ENCODE measurements at regions not wholly inside any gene's neighbourhood (a gene's known extent, or its start where the extent isn't known, plus 50 kb on each side); places are given as distances from the start of the nearest gene placed in this dataset.

DNA sequence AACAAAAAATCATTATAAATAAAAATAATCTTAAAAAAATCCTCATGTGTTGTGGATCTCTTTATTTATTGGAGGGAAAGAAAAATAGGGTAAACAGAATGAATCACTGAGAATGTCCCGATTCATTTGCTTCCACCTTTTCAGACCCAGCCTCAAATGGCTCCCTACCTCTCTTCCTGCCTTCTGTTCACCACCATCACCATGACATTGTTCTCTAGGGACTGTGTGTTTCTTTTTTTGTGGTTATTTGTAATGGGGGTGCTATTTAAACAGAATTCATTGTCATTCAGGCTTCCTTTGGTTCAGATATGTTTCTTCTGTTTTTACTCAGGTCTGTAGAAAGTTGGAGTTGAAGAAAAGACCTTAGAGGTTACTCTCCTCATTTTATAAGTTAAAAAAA lies 198.2 kb downstream of the KIF4B start:
- TF ChIP-seq, protein P1, sequence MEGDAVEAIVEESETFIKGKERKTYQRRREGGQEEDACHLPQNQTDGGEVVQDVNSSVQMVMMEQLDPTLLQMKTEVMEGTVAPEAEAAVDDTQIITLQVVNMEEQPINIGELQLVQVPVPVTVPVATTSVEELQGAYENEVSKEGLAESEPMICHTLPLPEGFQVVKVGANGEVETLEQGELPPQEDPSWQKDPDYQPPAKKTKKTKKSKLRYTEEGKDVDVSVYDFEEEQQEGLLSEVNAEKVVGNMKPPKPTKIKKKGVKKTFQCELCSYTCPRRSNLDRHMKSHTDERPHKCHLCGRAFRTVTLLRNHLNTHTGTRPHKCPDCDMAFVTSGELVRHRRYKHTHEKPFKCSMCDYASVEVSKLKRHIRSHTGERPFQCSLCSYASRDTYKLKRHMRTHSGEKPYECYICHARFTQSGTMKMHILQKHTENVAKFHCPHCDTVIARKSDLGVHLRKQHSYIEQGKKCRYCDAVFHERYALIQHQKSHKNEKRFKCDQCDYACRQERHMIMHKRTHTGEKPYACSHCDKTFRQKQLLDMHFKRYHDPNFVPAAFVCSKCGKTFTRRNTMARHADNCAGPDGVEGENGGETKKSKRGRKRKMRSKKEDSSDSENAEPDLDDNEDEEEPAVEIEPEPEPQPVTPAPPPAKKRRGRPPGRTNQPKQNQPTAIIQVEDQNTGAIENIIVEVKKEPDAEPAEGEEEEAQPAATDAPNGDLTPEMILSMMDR (conservative IDR thresholded peaks at IDR 0.05; ENCODE audit: control insufficient read depth, insufficient read depth, low read depth, low read length), result no peak
- H3K4me3 ChIP-seq (ENCODE audit: control insufficient read depth, low read depth, low read length), result no peak overlapping the region
- DNase-seq (ENCODE audit: low read depth), result no peak

DNA sequence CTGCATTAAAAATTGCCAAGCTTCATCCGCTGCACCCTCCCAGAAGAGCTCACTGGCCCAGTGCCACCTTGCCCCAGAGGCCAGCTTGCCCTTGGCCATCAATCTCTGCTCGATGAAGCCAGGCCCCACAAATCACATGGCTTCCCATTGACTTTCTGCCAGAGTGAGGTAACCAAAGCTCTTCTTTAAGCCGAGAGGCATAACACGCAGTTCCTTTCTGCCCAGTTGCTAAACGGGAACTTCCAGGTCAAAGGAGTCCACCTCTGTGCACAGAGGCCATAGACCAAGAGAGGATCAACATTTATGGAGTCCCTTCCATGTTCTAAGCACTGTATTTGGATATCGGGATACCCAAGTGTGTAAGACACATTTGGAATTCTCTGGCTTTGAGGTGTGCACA lies 208.8 kb downstream of the KIF4B start:
- no peak overlapping the region for H3K4me3 ChIP-seq (ENCODE audit: control insufficient read depth, low read depth, low read length)
- no peak for DNase-seq (ENCODE audit: low read depth)
- TF ChIP-seq, protein P1 (conservative IDR thresholded peaks at IDR 0.05; ENCODE audit: control insufficient read depth, insufficient read depth, low read depth, low read length), result no peak

- DNase-seq (ENCODE audit: low read depth), result no peak
- TF ChIP-seq, protein P1 (conservative IDR thresholded peaks at IDR 0.05; ENCODE audit: control insufficient read depth, insufficient read depth, low read depth, low read length), result no peak
- H3K4me3 ChIP-seq (ENCODE audit: control insufficient read depth, low read depth, low read length), result no peak overlapping the region
Observed at GRCh38 chr5:155229135-155229534, 215.6 kb downstream of the KIF4B start.

DNA sequence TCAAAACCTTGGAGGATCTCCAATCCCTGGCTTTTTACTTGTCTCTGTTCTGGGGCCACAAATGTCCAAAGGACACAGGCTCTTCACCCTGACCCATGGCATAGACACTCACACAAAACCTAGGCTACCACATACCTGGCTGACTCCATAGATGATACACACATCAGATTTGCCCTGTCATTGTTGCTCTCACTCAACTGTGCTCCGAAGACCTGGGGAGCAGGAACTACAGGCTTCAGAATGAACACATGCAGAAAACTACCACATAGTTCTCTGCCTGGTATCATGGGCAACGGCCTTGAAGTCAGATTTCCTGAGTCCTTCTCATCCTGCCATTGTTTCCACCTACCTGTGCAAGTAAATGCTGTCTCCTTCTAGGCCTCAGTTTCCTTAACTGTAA lies 226.2 kb downstream of the KIF4B start:
- no peak overlapping the region for H3K4me3 ChIP-seq (ENCODE audit: control insufficient read depth, low read depth, low read length)
- no peak for DNase-seq (ENCODE audit: low read depth)
- TF ChIP-seq, protein P1 (conservative IDR thresholded peaks at IDR 0.05; ENCODE audit: control insufficient read depth, insufficient read depth, low read depth, low read length), result no peak

DNA sequence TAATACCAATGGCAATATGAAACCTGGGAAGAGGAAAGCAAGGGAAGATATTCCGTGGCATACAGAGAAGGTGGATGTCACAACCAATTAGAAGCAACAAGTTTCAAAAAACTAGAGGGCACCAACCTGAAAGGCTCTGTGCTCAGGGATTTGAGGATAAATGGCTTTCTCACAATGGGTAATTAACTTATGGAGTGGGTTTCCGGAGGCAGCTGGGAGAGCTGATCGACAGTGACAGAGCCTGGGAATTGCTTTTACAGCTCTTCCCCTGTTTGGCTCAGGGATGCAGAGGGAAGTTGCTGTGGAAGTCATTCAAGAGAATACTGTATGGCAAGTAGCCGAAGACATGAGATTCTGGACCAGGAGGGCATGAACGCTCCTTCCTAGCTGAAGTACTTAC lies 237.0 kb downstream of the KIF4B start:
- DNase-seq (ENCODE audit: low read depth), result no peak
- TF ChIP-seq, protein P1 (conservative IDR thresholded peaks at IDR 0.05; ENCODE audit: control insufficient read depth, insufficient read depth, low read depth, low read length), result no peak
- H3K4me3 ChIP-seq (ENCODE audit: control insufficient read depth, low read depth, low read length), result no peak overlapping the region

DNA sequence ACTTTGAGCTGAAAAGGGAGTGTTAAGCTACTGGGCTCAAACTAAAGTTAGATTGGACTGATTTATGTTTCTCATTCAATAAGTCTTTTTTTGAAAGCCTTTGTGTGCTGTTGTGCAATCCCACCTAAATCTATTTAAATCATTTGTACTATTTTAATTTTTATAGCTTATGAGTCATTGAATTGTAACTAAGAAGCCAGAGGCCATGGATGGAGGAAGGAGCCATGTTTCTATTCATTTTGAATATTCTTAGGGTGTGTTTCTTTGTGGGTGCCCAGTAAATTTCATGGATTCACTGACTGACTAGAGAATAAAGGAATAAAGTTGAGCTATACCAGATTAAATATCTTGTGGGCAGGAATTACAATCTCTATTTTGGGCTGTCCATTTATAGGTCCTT lies 238.5 kb downstream of the KIF4B start:
- DNase-seq (ENCODE audit: low read depth), result no peak
- TF ChIP-seq, protein P1 (conservative IDR thresholded peaks at IDR 0.05; ENCODE audit: control insufficient read depth, insufficient read depth, low read depth, low read length), result no peak
- no peak overlapping the region for H3K4me3 ChIP-seq (ENCODE audit: control insufficient read depth, low read depth, low read length)

DNA sequence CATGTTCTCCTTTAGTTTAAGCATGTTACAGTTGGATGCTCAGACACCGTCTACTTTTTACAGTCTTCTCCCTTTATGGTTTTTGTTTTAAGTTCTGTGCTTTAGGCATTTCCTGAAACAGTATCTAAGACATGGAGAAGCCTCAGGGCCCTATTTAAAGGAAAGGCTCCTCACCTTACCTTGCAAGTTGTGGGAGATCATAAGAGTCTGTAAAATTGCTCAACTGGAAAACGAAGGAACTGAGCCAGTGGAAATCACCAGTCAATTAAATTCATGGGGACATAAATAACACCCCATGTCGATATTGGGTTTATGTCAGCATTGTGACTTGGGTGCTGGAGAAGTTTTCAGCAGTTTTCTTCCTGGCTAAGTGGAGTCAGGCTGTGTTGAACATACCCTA lies 239.2 kb downstream of the KIF4B start:
- TF ChIP-seq, protein P1 (conservative IDR thresholded peaks at IDR 0.05; ENCODE audit: control insufficient read depth, insufficient read depth, low read depth, low read length), result no peak
- DNase-seq (ENCODE audit: low read depth), result no peak
- H3K4me3 ChIP-seq (ENCODE audit: control insufficient read depth, low read depth, low read length), result no peak overlapping the region
